GM19395 (cell line): ENCODE measurements at regions not wholly inside any gene's neighbourhood (a gene's known extent, or its start where the extent isn't known, plus 50 kb on each side); places are given as distances from the start of the nearest gene placed in this dataset.

ENCODE experiments used
- ATAC-seq: cut with Tn5 transposase; IDR thresholded peaks from one replicate; pipeline ENCODE4 v1.9.1; 2021; ENCODE audit warnings: mild to moderate bottlenecking, moderate library complexity; ENCODE audit not compliant: unreplicated experiment

DNA sequence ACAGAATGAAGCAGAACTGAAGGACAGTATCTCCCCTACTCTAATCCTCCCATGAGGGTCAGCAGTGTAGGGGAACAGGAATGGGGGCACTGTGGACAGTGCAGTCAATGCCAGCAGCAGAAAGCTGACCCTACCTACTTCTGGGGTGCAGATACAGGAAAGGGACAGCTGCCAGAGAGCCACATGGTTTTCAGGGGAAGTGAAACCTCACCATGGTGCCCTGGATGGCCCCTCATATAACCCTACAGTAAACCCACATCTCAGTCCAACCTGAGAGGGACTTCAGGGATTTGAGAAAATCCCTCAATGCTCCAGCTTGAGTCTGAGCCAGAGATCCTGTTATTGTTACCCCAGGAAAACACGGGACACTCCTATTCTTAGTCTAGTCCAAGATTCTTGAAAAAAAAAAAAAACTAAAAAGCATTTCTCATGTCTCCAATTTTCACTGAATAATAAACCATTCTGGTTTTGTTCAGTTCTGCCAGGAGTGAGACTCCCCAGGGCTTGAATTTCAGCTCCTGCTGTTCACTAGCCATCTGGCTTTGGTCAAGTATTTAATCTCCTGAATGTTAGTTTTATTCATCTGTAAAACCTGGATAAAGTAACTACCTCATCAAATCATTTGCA lies 511.6 kb upstream of the ARGLU1 start:
- no peak for ATAC-seq

DNA sequence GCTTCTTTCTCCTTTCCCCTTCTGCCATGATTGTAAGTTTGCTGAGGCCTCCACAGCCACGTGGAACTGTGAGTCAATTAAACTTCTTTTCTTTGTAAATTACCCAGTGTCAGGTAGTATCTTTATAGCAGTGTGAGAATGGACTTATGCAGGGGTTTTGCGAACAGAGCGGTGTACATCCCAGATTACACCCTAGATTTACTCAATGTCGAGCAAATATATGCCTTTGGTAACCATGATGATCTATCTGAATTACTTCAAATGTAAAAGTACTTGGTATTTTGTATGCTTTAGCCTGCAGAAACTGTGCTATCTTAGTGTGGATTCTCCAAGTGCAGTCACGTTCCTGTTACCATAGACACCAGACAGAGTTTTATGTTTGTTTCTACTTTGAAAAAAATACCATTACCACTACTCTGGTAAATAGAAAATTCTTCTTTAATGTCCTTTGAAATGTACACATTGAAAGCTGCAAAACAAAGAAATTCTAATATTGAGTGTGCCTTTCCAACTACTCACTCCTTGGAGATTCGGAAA lies 510.4 kb upstream of the ARGLU1 start:
- ATAC-seq = no peak

DNA sequence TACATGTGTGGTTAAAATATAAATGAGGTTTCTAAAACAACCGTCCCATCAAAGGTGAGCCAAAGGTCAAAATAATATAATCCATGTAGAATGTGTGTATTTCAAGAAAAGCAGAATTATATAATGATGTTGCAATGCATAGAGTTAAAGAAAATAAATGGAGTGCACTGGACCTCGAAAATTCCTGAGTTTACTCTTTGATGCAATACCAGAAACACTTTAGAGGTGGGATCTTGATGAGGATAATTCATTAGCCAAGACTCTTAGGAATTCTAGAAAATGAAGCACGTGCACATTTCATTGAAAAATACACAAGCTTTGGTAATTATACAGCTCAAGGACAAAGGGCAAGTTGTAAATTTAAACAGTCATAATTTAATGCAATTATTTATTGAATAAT lies 508.9 kb upstream of the ARGLU1 start:
- ATAC-seq = no peak

DNA sequence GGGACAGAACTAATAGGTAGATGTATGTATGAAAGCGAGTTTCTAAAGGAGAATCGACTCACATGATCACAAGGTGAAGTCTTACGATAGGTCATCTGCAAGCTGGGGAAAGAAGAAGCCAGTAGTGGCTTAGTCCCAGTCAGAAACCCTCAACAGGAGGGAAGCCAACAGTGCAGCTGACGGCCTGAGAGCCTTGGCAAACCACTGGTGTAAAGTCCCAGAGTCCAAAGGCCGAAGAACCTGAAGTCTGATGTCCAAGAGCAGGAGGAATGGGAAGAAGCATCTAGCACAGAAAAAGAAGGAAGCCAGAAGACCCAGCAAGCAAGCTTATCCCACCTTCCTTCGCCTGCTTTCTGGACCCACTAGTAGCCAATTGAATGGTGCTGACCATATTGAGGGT lies 507.6 kb upstream of the ARGLU1 start:
- no peak for ATAC-seq

DNA sequence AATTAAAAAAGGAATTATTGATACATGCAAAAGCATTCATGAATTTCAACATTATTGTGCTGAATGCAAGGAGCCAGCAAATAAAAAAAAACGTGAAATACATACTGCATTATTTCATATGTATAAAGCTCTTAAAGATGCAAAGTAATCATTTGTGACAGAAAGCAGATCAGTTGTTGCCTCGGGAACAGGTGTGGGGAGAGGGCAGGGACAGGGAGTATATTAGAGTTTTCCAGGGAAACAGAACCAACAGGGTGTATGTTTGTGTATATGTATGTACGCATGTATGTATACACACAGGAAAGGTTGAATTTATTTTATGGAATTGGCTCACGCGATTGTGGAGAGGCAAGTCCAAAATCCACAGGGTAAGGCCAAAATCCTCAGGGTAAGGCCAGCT lies 502.9 kb upstream of the ARGLU1 start:
- no peak for ATAC-seq

DNA sequence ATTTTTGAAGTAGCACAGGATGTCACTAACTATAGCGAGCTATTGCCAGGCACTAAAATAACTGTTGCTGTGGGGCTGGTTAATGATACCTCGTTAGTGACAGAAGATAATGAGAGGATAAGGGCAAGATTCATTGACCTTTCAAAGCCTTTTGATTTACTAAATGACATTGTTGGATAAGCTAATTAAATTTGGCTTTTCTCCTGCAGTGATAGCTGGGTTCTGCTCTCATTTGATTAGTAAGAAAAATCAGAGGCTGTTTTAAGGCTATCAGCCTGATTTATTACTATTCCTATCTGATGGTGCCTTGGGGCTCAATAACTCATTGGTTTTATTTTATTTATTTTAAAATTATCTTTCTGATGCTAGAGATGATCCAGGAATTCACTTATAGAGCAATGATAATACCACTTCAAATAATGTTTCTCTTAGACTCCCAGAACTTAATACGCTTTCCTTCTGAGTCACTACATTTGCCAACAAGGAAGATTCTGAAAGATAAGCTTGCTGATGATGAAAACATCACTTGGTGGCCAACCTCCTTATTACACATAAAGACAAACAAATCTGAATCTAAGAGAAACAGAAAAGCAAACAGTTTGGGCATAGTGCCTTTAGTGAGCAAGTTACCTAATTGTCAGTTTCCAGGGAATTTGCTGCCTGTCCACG lies 501.3 kb upstream of the ARGLU1 start:
- no peak for ATAC-seq

DNA sequence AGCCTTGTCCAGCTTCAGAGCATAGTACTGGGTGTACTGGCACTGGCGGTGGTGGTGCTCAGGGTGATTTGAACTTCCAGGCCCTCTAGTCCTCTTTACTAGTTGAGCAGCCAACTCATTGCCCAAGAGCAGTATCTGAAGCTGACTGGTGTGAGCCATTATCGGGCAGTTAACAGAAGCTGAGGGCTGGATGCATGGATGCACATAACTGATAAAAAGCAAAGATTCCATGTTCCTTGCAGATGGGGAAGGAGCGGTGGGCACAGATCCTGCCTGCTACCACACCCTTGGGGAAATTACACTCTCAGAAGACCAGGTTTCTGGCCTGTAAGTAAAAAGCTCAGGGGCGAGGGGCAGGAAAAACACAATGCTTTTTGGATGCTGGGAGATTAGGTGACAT lies 499.4 kb upstream of the ARGLU1 start:
- ATAC-seq = no peak

DNA sequence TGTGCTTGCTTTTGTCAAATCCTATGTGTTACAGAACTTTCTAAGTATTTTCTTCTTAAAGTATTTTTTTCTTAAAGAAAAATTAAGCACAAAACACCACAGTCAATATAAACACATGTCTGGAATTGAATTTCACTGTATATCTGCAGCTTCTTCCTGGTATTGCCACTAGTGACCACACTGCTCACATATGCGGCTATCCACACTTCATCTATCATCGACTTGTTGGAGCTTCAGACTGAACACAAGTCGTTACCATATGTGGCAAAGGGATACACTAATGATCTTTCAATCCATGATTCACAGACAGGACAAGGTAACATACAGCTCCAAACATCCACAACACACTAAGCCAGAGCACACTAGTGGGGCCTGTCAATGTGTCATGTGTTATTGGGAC lies 498.4 kb upstream of the ARGLU1 start:
- no peak for ATAC-seq

DNA sequence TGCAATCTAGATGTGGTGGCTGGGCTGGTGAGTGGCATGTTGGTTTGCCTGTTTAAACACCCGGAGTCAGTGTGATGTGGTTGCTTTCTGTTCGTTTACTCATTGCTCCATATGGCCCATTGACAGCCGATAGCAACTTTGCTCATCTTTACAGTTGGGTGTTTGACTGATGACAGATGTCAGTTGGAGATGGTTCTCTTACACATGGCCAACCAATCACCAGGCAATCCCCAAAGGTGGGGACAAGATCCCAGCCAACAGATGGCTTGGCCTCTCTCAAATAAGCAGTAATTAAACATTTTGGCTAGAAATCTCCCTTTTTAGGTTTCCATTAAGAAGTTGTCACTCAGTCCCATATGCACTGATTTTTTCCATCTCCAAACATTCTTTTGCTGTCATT lies 497.1 kb upstream of the ARGLU1 start:
- ATAC-seq = no peak

DNA sequence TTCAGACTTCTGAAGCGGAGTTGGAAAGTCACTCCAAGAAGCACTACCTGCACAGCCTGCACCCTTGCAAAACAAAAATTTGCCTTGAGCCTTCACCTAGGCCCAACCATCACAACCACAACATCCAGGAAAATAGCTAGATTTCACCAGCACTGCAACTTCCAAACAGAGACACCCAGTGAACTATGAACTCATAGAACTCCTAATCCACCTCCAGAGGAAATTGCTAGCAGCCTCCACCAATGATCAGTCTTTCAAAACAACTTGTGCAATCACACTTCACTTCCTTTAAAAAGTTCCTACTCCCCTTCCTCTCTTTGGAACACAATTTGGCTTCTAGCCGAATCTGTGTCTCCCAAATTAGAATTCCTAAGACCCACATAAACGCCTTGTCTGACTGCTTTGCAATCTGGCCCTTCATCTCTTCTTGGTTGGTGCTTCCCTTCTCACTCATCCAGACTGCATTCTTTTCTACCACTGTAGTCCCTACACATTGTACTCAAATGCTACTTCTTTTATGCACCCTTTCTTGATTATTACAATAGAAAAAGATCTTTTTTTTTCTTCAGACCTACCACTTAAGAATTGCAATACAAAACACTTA lies 489.2 kb upstream of the ARGLU1 start:
- no peak for ATAC-seq

DNA sequence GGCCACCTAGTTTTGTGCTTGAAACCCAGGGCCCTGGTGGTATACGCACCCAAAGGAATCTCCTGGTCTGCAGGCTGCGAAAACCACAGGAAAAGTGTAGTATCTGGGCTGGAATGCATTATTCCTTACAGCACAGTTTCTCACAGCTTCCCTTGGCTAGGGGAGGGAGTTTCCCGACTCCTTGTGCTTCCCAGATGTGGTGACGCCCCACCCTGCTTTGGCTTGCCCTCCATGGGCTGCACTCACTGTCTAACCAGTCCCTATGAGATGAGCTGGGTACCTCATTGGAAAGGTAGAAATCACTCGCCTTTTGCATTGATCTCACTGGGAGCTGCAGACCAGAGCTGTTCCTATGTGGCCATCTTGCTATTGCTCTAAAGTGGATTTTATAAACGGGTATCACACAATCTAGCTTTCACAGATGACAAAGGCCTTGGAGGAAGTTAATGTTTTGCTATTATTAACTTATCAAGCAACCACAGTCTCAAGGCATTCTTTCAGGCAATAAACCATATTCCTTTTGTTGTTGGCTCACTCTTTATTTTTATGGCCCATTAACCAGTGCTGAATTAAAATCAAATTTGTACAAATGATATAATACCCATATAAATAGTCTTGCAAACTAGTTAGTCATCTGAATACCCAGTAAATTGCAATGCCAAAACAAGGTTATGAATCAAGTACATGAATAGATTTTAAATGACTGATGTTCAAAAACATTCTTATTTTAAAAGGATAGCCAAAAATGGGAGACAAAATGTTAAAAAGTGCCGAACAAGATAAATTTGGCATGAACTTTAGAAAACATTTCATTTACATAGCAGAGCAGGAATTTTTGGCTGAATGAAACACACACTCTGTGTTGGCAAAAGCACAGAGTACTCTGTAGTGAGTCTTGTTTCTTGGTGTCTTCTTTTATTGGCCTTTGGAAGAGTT lies 475.4 kb upstream of the ARGLU1 start:
- ATAC-seq = no peak

DNA sequence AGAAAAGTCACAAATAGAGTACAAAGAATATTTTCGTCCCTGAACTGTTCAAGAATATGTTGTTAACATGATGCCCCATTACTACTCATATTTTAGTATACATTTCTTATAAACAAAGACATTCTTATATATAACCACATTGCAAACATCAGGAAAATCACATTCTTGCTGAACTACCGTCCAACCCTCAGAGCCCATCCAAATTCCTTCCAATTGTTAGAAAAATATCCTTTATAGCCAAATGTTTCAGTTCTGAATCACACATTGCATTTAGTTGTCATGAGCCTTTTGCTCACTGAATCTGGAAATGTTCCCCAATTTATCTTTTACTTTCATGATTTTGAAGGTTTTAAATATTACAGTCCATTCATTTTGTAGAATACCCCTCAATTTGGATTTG lies 467.8 kb upstream of the ARGLU1 start:
- ATAC-seq = no peak

DNA sequence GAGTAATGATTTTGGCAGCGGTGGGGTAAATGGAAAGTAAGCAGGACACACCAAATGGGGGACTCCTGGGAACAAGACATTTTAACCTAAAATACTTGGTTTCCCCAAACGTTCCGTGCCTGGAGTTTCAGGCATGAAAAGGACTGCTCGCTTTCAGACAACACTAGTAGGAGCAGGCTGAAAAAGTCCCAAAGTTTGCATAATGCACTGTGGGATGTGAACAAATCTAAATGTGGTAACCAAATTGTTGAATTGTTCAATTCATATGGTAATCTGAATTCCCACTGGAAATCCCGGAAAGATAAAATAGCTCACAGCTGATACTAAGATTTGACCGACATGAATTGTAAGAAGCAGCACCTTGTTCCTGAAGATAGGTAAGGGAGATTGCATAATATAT lies 467.2 kb upstream of the ARGLU1 start:
- ATAC-seq = no peak

DNA sequence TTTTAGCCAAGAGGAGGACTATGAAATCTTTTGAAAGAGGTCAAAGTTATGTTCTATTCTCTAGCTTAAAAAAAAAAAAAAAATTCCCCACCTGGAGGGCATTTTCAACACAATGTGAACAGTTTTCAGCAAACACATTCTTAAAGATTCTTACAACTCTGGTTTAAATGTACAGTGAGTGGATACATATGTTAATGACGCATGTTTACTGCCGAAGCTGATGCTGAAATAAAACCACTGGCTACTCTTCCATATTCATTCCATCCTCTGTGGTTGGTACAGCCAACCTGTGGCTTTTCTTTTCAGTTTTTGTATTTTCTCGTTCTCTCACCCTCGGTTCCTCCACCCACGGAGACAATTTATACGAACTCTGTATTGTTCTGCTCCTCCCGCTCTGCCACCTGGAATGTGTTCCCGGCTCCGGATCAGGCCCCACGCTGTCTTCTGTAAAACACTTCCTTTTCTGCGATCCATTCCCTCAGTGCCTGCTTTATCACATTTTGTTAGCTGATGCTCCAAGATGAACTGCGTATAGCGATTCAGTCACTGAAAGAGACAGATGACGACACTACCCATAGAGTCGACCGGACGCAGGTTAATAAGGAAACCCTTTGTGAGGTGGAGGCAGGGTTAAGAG lies 466.4 kb upstream of the ARGLU1 start:
- no peak for ATAC-seq

DNA sequence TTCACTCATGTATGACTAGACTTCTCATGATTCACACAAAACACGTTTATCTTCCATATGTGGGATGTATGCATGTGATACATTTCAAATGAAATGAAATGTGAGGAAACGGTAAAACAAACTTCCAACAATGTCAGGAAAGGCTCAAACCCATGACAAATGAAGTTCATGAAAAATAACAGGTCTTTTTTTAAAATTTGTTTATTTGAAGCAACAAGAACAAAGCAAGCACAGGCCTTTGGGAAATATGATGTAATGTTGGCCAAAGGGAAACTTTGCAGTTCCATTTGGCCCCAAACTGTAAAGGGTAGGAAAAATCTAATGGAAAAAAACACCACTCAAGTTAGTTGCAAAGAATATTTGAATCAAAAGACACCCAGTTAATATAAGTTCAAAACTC lies 463.8 kb upstream of the ARGLU1 start:
- ATAC-seq = no peak

DNA sequence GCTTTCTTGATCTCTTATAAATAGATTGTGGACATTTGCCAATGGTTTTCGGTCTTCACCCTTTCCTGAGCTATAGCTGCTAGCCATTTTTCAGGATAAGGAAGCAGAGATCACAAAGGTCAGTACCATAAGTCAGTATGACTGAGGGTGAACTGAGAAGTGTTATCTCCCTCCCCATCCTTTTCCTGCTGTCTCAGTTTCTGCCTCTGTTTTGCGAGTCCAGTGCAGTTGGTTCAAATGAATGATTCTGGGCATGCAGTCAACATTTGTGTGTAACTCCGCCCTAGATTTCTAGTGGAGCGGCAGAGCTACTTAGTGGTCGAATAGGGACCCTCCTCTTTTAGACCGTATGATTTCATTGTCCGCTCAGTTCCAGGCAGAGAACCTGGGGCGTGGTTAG lies 460.8 kb upstream of the ARGLU1 start:
- no peak for ATAC-seq

DNA sequence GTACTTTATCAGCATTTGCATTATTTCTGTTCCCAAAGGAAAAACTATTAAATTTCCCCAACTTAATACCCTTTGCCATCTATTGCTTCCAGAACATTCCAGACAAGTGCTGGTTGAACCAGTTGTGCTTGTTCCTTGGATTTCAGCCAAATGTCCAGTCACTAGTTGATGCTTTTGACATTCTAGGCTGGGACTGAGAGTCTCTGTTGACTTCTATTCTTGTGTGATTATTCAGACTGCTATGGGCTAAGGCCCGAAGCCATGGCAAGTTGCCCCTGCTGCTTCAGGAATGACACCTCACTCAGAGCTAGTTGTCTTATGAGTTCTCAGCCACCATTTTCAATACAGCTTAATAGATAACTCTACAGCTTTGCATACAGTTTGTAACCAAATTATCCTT lies 458.1 kb upstream of the ARGLU1 start:
- no peak for ATAC-seq

DNA sequence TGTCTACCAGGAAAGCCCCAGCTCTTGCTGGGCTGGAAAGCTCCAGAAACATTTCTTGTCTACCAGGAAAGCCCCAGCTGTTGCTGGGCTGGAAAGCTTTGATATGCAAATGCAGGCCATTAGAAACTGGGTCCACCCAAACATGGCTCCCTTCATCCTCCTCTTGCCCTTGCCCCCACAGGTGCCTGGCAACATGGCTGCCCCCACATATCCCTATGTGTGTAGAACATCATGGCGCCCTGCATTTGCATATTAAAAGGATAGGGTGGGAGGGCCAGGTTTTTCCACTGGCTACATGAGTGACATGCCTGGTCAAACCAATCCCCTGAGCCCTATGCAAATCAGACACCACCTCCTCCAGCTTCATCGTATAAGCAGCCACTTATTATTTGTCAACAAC lies 455.4 kb upstream of the ARGLU1 start:
- no peak for ATAC-seq

DNA sequence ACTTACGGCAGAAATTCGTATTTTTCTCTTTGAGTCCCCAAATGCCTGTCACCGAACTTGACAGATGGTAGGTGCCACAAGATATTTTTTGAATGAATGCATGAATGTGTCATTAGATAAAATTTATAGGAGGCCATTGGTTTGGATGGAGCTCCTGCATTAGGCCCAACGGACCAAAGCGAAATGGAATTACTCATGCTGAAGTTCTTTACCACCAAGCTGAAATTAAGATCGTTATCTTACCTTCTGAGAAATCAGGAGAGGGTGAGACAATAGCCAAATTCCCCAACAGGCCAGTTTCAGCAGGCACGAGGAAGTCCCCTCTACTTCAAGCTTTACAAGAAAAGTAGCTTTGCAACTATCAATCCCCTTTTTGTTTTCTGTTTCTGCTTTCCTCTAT lies 452.5 kb upstream of the ARGLU1 start:
- ATAC-seq = no peak

DNA sequence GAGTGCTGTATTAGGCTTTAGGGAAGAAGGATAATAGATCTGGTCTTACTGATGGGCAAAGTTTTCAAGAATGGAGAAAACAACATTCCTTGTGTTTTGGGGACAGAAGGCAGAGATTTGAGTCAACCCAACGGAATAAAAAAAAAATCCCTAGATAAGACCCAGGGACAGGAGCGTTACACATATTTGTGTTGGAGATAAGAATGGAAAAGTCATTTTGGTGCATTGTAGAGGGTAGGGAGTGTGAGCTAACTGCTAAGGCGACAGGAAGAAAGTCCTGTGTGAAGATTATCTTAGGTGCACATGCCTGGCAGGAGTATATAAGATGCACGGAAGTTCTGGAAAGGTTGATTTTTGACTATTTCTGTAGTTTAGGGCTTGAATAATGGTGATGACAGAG lies 450.3 kb upstream of the ARGLU1 start:
- no peak for ATAC-seq

DNA sequence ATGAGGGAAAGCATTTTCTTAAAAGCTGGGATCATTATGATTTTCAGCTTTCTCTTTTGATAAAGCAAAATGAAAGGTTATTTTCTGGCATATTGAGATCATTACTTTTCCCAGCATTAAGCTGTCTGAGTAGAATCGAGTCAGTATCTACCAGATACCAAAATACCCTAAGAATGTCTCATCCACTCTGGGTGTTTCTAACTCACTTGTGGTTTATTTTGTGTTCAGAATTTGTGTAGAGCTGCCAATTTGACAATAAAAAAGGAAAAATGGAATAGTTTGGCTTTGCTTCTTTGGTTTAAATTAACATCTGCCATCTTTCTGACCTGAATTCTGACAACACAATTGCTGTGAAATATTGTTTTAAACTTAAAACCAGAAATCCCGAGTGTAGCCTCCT lies 438.7 kb upstream of the ARGLU1 start:
- no peak for ATAC-seq
